T-helper 1 cell treated with Interleukin-12 subunit alpha and Interleukin-12 subunit beta and Interleukin-4 antibody, amounts not matched to agents 30 ng/mL and 1 ng/mL, for 36 hours (primary cell): ENCODE measurements at regions not wholly inside any gene's neighbourhood (a gene's known extent, or its start where the extent isn't known, plus 50 kb on each side); places are given as distances from the start of the nearest gene placed in this dataset.
"Not testable (repeated sequence)": the region's sequence is repeated elsewhere in the genome, so short reads cannot be mapped to it uniquely, and the experiment has no call there.

Experiments
- intact Hi-C: fragments of 100-400 bp; cut with micrococcal nuclease; formaldehyde crosslinking; loops from one replicate; pipeline ENCODE4 v1.15.1; 2024

GRCh38 chr14:38419579-38419978 is 163.7 kb upstream of the CLEC14A start:
- intact Hi-C loops = no loop called here

- intact Hi-C loops = no loop called here
Measured at GRCh38 chr14:38412654-38413053, 156.8 kb upstream of the CLEC14A start.

GRCh38 chr14:38410442-38410841 is 154.5 kb upstream of the CLEC14A start:
- intact Hi-C loops = no loop called here

- intact Hi-C loops = no loop called here
Measured at GRCh38 chr14:38409071-38409705, 153.3 kb upstream of the CLEC14A start.

- intact Hi-C loops = no loop called here
Measured at GRCh38 chr14:38405851-38406635, 150.2 kb upstream of the CLEC14A start.

GRCh38 chr14:38404616-38405015 is 148.7 kb upstream of the CLEC14A start:
- intact Hi-C loops = no loop called here

- intact Hi-C loops = no loop called here
Measured at GRCh38 chr14:38404100-38404541, 148.2 kb upstream of the CLEC14A start.

- intact Hi-C loops = no loop called here
Measured at GRCh38 chr14:38400751-38401150, 144.9 kb upstream of the CLEC14A start.

GRCh38 chr14:38399652-38400051 is 143.8 kb upstream of the CLEC14A start:
- intact Hi-C loops = no loop called here

- intact Hi-C loops = no loop called here
Measured at GRCh38 chr14:38394767-38395166, 138.9 kb upstream of the CLEC14A start.

- intact Hi-C loops = no loop called here
Measured at GRCh38 chr14:38394064-38394463, 138.2 kb upstream of the CLEC14A start.

GRCh38 chr14:38391334-38391733 is 135.4 kb upstream of the CLEC14A start:
- intact Hi-C loops = no loop called here

- intact Hi-C loops = no loop called here
Measured at GRCh38 chr14:38389681-38390080, 133.8 kb upstream of the CLEC14A start.

- intact Hi-C loops = no loop called here
Measured at GRCh38 chr14:38387821-38388220, 131.9 kb upstream of the CLEC14A start.

GRCh38 chr14:38385836-38386235 is 129.9 kb upstream of the CLEC14A start:
- intact Hi-C loops = no loop called here

- intact Hi-C loops = no loop called here
Measured at GRCh38 chr14:38385343-38385742, 129.4 kb upstream of the CLEC14A start.

- intact Hi-C loops = no loop called here
Measured at GRCh38 chr14:38384741-38385140, 128.8 kb upstream of the CLEC14A start.

- intact Hi-C loops = no loop called here
Measured at GRCh38 chr14:38367922-38368321, 112.0 kb upstream of the CLEC14A start.

- intact Hi-C loops = no loop called here
Measured at GRCh38 chr14:38366374-38366773, 110.5 kb upstream of the CLEC14A start.

GRCh38 chr14:38363217-38363616 is 107.3 kb upstream of the CLEC14A start:
- intact Hi-C loops = no loop called here

GRCh38 chr14:38357557-38357956 is 101.7 kb upstream of the CLEC14A start:
- intact Hi-C loops = no loop called here

GRCh38 chr14:38355473-38355872 is 99.6 kb upstream of the CLEC14A start:
- intact Hi-C loops = not testable (repeated sequence)

GRCh38 chr14:38350102-38350501 is 94.2 kb upstream of the CLEC14A start:
- intact Hi-C loops = no loop called here
